CD4-positive, alpha-beta T cell (primary cell): ENCODE measurements at regions not wholly inside any gene's neighbourhood (a gene's known extent, or its start where the extent isn't known, plus 50 kb on each side); places are given as distances from the start of the nearest gene placed in this dataset.

Experiments
- ATAC-seq: fragments of 200-7000 bp; cut with Tn5 transposase; one replicate; pipeline ENCODE4 v1.10.0; 2022; ENCODE audit warnings: mild to moderate bottlenecking; ENCODE audit not compliant: poor library complexity
- CTCF ChIA-PET: fragments of 350-600 bp; sonication (Branson Sonifier 250); formaldehyde crosslinking; loops from one replicate; lab custom pipeline; 2021; ENCODE audit warnings: antibody characterized with exemption, inconsistent platforms; lab: Charles Lee
- POLR2A ChIA-PET: fragments of 350-600 bp; sonication (Branson Sonifier 250); formaldehyde crosslinking; loops from one replicate; lab custom pipeline; 2021; ENCODE audit warnings: antibody characterized with exemption, inconsistent platforms; lab: Charles Lee
- DNase-seq, 14 experiments: peaks; one replicate each; pipeline ENCODE4 v3.0.0-alpha.2; 2013 to 2020; ENCODE audit warnings: mixed read lengths in 2 of 14
- H3K27ac ChIP-seq, 2 donors: one replicate each; pipeline versions ENCODE4 v1.5.1 to v1.7.0; 2013; ENCODE audit warnings: low read length in 2 of 2, low read depth in 1 of 2, mild to moderate bottlenecking in 1 of 2
- H3K27me3 ChIP-seq, 2 experiments: 1 replicate in 1 of 2; 2 replicates in 1 of 2; pipeline versions ENCODE4 v1.6.1 to v1.7.0; 2013; ENCODE audit warnings: low read length in 2 of 2, control low read depth in 1 of 2, mild to moderate bottlenecking in 1 of 2, moderate library complexity in 1 of 2; ENCODE audit not compliant: insufficient read depth in 2 of 2, control insufficient read depth in 1 of 2
- H3K36me3 ChIP-seq: one replicate; pipeline ENCODE4 v1.6.1; 2013; ENCODE audit warnings: low read length, control low read depth; ENCODE audit not compliant: insufficient read depth
- H3K4me1 ChIP-seq: one replicate; pipeline ENCODE4 v1.6.1; 2013; ENCODE audit warnings: low read length, control low read depth; ENCODE audit not compliant: insufficient read depth
- H3K4me3 ChIP-seq: one replicate; pipeline ENCODE4 v1.5.1; 2013; ENCODE audit warnings: mild to moderate bottlenecking, low read length, moderate library complexity
- H3K9me3 ChIP-seq, 2 experiments: 1 replicate in 1 of 2; 2 replicates in 1 of 2; pipeline versions ENCODE4 v1.6.1 to v1.7.0; 2013; ENCODE audit warnings: low read length in 2 of 2, mild to moderate bottlenecking in 2 of 2, control low read depth in 1 of 2, moderate library complexity in 1 of 2; ENCODE audit not compliant: control insufficient read depth in 1 of 2, insufficient read depth in 1 of 2
- H3K27ac Mint-ChIP-seq: one replicate; pipeline ENCODE4 v1.8.0; 2020; ENCODE audit warnings: mixed read lengths
- H3K27me3 Mint-ChIP-seq: one replicate; pipeline ENCODE4 v1.8.0; 2021; ENCODE audit warnings: mixed read lengths
- H3K36me3 Mint-ChIP-seq: one replicate; pipeline ENCODE4 v1.8.0; 2021; ENCODE audit warnings: low read depth, mixed read lengths
- H3K4me1 Mint-ChIP-seq: one replicate; pipeline ENCODE4 v1.8.0; 2021; ENCODE audit warnings: low read depth, mixed read lengths
- H3K4me3 Mint-ChIP-seq: one replicate; pipeline ENCODE4 v1.8.0; 2020; ENCODE audit warnings: mild to moderate bottlenecking, mixed read lengths
- H3K9me3 Mint-ChIP-seq: one replicate; pipeline ENCODE4 v1.8.0; 2020; ENCODE audit warnings: mixed read lengths
- intact Hi-C, 2 experiments: fragments of 100-400 bp; cut with DNase I in 1 of 2; cut with micrococcal nuclease in 1 of 2; formaldehyde crosslinking; loops; one replicate each; pipeline versions ENCODE4 v1.15.1 to v1.9.0; 2023 to 2025; cut with DNase I, micrococcal nuclease
- TF ChIP-seq, protein P1 (sequence below): fragments of 200-600 bp; IDR thresholded peaks from one replicate; pipeline ENCODE4 v1.8.0; 2022; ENCODE audit warnings: antibody characterized with exemption, mild to moderate bottlenecking

DNA sequence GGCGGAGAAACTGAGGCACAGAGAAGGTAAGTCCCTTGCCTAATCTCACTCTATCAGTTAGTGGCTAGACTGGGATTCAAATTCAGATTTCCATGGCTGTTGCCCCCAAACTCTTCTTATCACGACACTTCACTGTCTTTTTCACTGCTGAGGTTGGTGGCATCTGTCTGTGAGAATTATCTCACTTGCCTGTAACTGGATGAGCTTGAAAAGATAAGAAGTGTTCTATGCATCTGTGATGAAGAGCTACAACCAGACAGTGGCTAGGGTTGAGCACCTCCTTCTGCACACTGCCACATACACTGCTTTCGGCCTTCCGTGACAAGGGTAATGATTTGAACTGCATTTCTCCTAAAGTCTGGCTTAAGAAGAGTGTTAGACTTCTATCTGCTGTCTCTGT is 107.9 kb upstream of the TEX13D start:
- no peaks in the 10 kb centered on the region for H3K9me3 Mint-ChIP-seq
- DNase-seq: no peak
- H3K4me3 Mint-ChIP-seq: no peak overlapping the region
- Histone ChIP-seq H3K9me3 (no peaks in the 10 kb centered on the region), H3K27ac (no peak overlapping the region), H3K36me3 (no peaks in the 10 kb centered on the region), H3K4me3 (no peak overlapping the region), H3K27me3 (no peaks in the 10 kb centered on the region), H3K4me1 (peaks cover 23% of the 10 kb centered on the region)
- ChIA-PET POLR2A (interaction anchor here (1.6 kb wide), 1 partner anchor 122 kb away, joined by 4 read pairs; the partner anchor contains the start of gene SH2D1A), CTCF (no interaction called here)
- ATAC-seq: no peak
- no peak overlapping the region for H3K27ac Mint-ChIP-seq
- peaks cover 56% of the 10 kb centered on the region for H3K4me1 Mint-ChIP-seq
- H3K27me3 Mint-ChIP-seq: no peaks in the 10 kb centered on the region
- H3K36me3 Mint-ChIP-seq: no peaks in the 10 kb centered on the region
- intact Hi-C loops: no loop called here
- TF ChIP-seq, protein P1, sequence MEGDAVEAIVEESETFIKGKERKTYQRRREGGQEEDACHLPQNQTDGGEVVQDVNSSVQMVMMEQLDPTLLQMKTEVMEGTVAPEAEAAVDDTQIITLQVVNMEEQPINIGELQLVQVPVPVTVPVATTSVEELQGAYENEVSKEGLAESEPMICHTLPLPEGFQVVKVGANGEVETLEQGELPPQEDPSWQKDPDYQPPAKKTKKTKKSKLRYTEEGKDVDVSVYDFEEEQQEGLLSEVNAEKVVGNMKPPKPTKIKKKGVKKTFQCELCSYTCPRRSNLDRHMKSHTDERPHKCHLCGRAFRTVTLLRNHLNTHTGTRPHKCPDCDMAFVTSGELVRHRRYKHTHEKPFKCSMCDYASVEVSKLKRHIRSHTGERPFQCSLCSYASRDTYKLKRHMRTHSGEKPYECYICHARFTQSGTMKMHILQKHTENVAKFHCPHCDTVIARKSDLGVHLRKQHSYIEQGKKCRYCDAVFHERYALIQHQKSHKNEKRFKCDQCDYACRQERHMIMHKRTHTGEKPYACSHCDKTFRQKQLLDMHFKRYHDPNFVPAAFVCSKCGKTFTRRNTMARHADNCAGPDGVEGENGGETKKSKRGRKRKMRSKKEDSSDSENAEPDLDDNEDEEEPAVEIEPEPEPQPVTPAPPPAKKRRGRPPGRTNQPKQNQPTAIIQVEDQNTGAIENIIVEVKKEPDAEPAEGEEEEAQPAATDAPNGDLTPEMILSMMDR: no peak

DNA sequence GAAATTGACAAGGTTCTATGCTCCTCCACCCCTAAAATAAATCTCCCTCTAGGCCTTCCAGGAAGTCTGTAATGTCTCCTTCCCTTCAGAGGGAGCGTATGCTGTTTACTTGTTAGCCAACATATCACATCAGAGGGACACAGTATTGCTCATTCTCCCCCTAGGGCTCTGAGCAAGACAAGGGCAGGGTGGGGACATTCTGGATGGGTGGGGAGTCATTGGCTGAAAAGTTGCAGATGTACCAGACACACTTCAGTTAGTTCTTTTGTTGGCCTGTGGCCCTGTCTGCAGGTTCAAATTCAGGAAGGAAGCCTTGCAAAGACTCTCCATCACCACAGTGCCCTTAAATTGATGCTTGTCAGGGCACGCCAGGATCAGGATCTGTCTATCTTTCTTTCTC is 106.3 kb upstream of the TEX13D start:
- H3K27ac Mint-ChIP-seq: no peak overlapping the region
- no peak overlapping the region for H3K4me3 Mint-ChIP-seq
- H3K27ac ChIP-seq: no peak overlapping the region
- H3K36me3 ChIP-seq: no peaks in the 10 kb centered on the region
- TF ChIP-seq, protein P1: no peak
- ChIA-PET CTCF (no interaction called here), POLR2A (no interaction called here)
- no peaks in the 10 kb centered on the region for H3K9me3 Mint-ChIP-seq
- no peaks in the 10 kb centered on the region for H3K9me3 ChIP-seq
- peak; percentile 24 for ATAC-seq
- H3K4me3 ChIP-seq: no peak overlapping the region
- H3K4me1 Mint-ChIP-seq: peaks cover 50% of the 10 kb centered on the region
- H3K27me3 ChIP-seq: no peaks in the 10 kb centered on the region
- peaks cover 20% of the 10 kb centered on the region for H3K4me1 ChIP-seq
- peak in 1 of 14 experiments; percentile 22 for DNase-seq
- no peaks in the 10 kb centered on the region for H3K36me3 Mint-ChIP-seq
- H3K27me3 Mint-ChIP-seq: no peaks in the 10 kb centered on the region
- intact Hi-C loops: no loop called here

DNA sequence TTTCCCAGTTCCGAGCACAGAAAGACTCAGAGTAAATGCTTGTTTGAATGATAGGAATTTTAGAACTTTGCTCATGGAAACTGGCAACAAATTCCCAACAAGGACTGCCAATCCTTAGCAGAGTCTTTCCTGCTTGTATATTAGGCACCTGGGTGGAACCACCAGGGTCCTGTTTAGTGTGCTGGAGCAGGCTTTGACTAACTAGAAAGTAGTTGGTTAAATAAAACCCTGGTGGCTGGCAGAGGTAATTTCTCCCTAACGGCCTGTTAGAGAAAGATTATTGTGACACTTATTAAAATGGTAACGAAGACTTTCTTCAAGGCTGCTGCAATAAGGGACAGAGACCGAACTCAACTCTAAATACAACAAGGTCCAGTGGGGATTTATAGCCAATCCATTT is 103.6 kb upstream of the TEX13D start:
- ChIA-PET POLR2A (no interaction called here), CTCF (interaction anchor here (1.0 kb wide), 1 partner anchor 14 kb away, joined by 3 read pairs; no protein-coding TSS in a partner anchor)
- Histone ChIP-seq H3K4me1 (peaks cover 24% of the 10 kb centered on the region), H3K27ac (no peak overlapping the region), H3K9me3 (no peaks in the 10 kb centered on the region), H3K27me3 (no peaks in the 10 kb centered on the region), H3K36me3 (no peaks in the 10 kb centered on the region), H3K4me3 (no peak overlapping the region)
- Mint-ChIP-seq H3K36me3 (no peaks in the 10 kb centered on the region), H3K4me3 (no peak overlapping the region), H3K27ac (no peak overlapping the region), H3K27me3 (no peaks in the 10 kb centered on the region), H3K9me3 (no peaks in the 10 kb centered on the region), H3K4me1 (peaks cover 36% of the 10 kb centered on the region)
- ATAC-seq (no peak), DNase-seq (no peak)
- TF ChIP-seq, protein P1: no peak
- intact Hi-C loops: no loop called here
